ENCODE measurements at regions not wholly inside any gene's neighbourhood (a gene's known extent, or its start where the extent isn't known, plus 50 kb on each side); places are given as distances from the start of the nearest gene placed in this dataset.

- TF ChIP-seq, protein P1, sequence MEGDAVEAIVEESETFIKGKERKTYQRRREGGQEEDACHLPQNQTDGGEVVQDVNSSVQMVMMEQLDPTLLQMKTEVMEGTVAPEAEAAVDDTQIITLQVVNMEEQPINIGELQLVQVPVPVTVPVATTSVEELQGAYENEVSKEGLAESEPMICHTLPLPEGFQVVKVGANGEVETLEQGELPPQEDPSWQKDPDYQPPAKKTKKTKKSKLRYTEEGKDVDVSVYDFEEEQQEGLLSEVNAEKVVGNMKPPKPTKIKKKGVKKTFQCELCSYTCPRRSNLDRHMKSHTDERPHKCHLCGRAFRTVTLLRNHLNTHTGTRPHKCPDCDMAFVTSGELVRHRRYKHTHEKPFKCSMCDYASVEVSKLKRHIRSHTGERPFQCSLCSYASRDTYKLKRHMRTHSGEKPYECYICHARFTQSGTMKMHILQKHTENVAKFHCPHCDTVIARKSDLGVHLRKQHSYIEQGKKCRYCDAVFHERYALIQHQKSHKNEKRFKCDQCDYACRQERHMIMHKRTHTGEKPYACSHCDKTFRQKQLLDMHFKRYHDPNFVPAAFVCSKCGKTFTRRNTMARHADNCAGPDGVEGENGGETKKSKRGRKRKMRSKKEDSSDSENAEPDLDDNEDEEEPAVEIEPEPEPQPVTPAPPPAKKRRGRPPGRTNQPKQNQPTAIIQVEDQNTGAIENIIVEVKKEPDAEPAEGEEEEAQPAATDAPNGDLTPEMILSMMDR (conservative IDR thresholded peaks at IDR 0.05): no peak
- no peak for TF ChIP-seq ZFX (IDR thresholded peaks at IDR 0.05)
These were observed 59.6 kb upstream of the LINC00305 start for GRCh38 chr18:64208516-64208915.
